ENCODE measurements at regions not wholly inside any gene's neighbourhood (a gene's known extent, or its start where the extent isn't known, plus 50 kb on each side); places are given as distances from the start of the nearest gene placed in this dataset.
A peak's percentile ranks its signal among the peaks of the same experiment; 100 is the strongest.

DNA sequence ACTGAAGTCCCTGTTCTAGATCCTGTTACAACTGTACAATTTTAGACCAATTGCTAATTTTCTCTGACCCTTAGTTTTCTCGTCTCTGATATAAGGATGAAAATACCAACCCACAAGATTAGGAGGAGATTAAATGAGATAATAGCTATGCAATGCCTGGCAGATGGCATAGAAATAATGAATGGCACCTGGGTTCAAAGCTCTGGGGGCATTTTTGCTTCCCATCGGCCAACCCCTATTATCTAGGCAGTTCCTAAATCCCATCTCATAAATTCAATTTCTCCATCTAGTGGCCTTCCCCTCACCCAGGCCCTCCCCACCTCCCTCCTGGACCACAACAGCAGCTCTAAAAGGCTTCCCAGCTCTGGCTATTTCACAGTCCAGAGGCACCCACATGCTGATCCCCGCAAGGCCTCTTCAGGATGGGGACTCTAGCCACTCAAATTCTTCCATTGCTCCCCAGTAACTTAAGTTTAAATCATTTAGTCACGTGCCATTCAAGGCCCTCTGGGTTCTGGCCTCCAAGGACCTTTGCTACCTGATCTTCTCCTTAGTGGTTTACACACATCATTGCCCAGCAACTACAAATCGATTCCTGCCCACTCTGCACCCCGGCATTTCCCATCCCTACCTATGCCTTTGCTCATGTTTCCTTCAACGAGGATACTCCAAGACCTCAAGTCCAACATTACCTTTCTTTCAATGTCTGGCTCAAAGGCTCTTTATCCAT lies 202.4 kb upstream of the KLF14 start:
- H3K9me3 ChIP-seq (ENCODE audit: insufficient read depth, low read length, severe bottlenecking): no peaks in the 10 kb centered on the region
- no peaks in the 10 kb centered on the region for H3K4me1 ChIP-seq (ENCODE audit: insufficient read depth, low read length)
- no peak overlapping the region for H3K4me3 ChIP-seq (ENCODE audit: low read depth in 1 of 2, low read length in 2 of 2)
- H3K9ac ChIP-seq (ENCODE audit: low read depth, low read length): no peak overlapping the region
- DNase-seq: no peak
- H3K36me3 ChIP-seq (ENCODE audit: insufficient read depth, low read length): peaks cover 64% of the 10 kb centered on the region
- no peak overlapping the region for H3K4me2 ChIP-seq (ENCODE audit: insufficient read depth, low read length)
- no peak for TF ChIP-seq EZH2 (IDR thresholded peaks at IDR 0.05; ENCODE audit: borderline replicate concordance, low read depth, low read length, severe bottlenecking)
- no peak overlapping the region for H2AFZ ChIP-seq (ENCODE audit: low read depth, low read length)
- H3K27me3 ChIP-seq (ENCODE audit: insufficient read depth, low read length, poor library complexity): no peaks in the 10 kb centered on the region
- no peak for ATAC-seq (ENCODE audit: insufficient read depth, low read depth)
- peaks cover 79% of the 10 kb centered on the region for H4K20me1 ChIP-seq (ENCODE audit: insufficient read depth, low read length)
- peaks cover 100% of the 10 kb centered on the region for H3K79me2 ChIP-seq (ENCODE audit: insufficient read depth, low read length)
- 0 out of 2 replicates have a peak overlapping the region, but pooled peaks have one; percentile 0 for H3K27ac ChIP-seq (ENCODE audit: low read length)

GRCh38 chr7:130937016-130937415 lies 203.0 kb upstream of the KLF14 start:
- Histone ChIP-seq H3K4me1 (ENCODE audit: insufficient read depth, low read length) (no peaks in the 10 kb centered on the region), H3K79me2 (ENCODE audit: insufficient read depth, low read length) (peaks cover 100% of the 10 kb centered on the region), H3K4me3 (ENCODE audit: low read depth in 1 of 2, low read length in 2 of 2) (no peak overlapping the region), H2AFZ (ENCODE audit: low read depth, low read length) (no peak overlapping the region), H3K27ac (ENCODE audit: low read length) (no peak overlapping the region), H3K9me3 (ENCODE audit: insufficient read depth, low read length, severe bottlenecking) (no peaks in the 10 kb centered on the region), H4K20me1 (ENCODE audit: insufficient read depth, low read length) (peaks cover 80% of the 10 kb centered on the region), H3K27me3 (ENCODE audit: insufficient read depth, low read length, poor library complexity) (no peaks in the 10 kb centered on the region), H3K4me2 (ENCODE audit: insufficient read depth, low read length) (no peak overlapping the region), H3K36me3 (ENCODE audit: insufficient read depth, low read length) (peaks cover 68% of the 10 kb centered on the region), H3K9ac (ENCODE audit: low read depth, low read length) (no peak overlapping the region)
- no peak for TF ChIP-seq EZH2 (IDR thresholded peaks at IDR 0.05; ENCODE audit: borderline replicate concordance, low read depth, low read length, severe bottlenecking)
- TF ChIP-seq, protein P1, sequence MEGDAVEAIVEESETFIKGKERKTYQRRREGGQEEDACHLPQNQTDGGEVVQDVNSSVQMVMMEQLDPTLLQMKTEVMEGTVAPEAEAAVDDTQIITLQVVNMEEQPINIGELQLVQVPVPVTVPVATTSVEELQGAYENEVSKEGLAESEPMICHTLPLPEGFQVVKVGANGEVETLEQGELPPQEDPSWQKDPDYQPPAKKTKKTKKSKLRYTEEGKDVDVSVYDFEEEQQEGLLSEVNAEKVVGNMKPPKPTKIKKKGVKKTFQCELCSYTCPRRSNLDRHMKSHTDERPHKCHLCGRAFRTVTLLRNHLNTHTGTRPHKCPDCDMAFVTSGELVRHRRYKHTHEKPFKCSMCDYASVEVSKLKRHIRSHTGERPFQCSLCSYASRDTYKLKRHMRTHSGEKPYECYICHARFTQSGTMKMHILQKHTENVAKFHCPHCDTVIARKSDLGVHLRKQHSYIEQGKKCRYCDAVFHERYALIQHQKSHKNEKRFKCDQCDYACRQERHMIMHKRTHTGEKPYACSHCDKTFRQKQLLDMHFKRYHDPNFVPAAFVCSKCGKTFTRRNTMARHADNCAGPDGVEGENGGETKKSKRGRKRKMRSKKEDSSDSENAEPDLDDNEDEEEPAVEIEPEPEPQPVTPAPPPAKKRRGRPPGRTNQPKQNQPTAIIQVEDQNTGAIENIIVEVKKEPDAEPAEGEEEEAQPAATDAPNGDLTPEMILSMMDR (IDR thresholded peaks at IDR 0.05; ENCODE audit: borderline replicate concordance, extremely low read depth, low read length, poor library complexity, severe bottlenecking): no peak
- DNase-seq (no peak), ATAC-seq (ENCODE audit: insufficient read depth, low read depth) (no peak)

- H3K4me3 ChIP-seq (ENCODE audit: low read depth in 1 of 2, low read length in 2 of 2): no peak overlapping the region
- H3K36me3 ChIP-seq (ENCODE audit: insufficient read depth, low read length): peaks cover 71% of the 10 kb centered on the region
- no peaks in the 10 kb centered on the region for H3K4me1 ChIP-seq (ENCODE audit: insufficient read depth, low read length)
Measured at GRCh38 chr7:130937830-130938229, 203.8 kb upstream of the KLF14 start.

DNA sequence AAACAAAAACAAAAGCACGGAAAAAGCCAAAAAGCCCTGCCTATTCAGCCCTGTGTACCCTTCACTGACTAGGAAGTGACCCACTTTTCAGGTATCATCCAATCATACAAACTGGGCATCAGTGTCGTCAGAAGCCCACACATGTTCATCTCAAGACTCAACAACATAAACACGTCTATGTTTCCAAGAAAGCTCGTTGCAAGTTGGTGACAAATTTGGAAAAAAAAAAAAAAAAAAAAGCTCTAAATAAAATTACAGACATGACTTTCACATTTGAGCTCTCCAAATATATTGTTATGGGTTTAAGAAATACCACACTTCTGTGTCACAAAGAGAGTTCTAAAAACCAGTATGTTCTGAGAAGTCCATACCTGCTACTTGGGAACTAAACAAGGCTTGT lies 204.7 kb upstream of the KLF14 start:
- H2AFZ ChIP-seq (ENCODE audit: low read depth, low read length): no peak overlapping the region
- no peak overlapping the region for H3K9ac ChIP-seq (ENCODE audit: low read depth, low read length)
- no peak overlapping the region for H3K4me2 ChIP-seq (ENCODE audit: insufficient read depth, low read length)
- no peaks in the 10 kb centered on the region for H3K9me3 ChIP-seq (ENCODE audit: insufficient read depth, low read length, severe bottlenecking)
- DNase-seq (no peak), ATAC-seq (ENCODE audit: insufficient read depth, low read depth) (no peak)
- peaks cover 71% of the 10 kb centered on the region for H3K36me3 ChIP-seq (ENCODE audit: insufficient read depth, low read length)
- H3K4me1 ChIP-seq (ENCODE audit: insufficient read depth, low read length): 0 out of 2 replicates have a peak, but pooled peaks cover 3% of the 10 kb centered on the region
- H3K79me2 ChIP-seq (ENCODE audit: insufficient read depth, low read length): peaks cover 100% of the 10 kb centered on the region
- H4K20me1 ChIP-seq (ENCODE audit: insufficient read depth, low read length): peaks cover 81% of the 10 kb centered on the region
- no peak for TF ChIP-seq EZH2 (IDR thresholded peaks at IDR 0.05; ENCODE audit: borderline replicate concordance, low read depth, low read length, severe bottlenecking)
- TF ChIP-seq, protein P1 (IDR thresholded peaks at IDR 0.05; ENCODE audit: borderline replicate concordance, extremely low read depth, low read length, poor library complexity, severe bottlenecking): no peak
- H3K27me3 ChIP-seq (ENCODE audit: insufficient read depth, low read length, poor library complexity): no peaks in the 10 kb centered on the region
- no peak overlapping the region for H3K4me3 ChIP-seq (ENCODE audit: low read depth in 1 of 2, low read length in 2 of 2)
- H3K27ac ChIP-seq (ENCODE audit: low read length): no peak overlapping the region

More at GRCh38 chr7:130937830-130938229, 203.8 kb upstream of the KLF14 start:
- H3K79me2 ChIP-seq (ENCODE audit: insufficient read depth, low read length): peaks cover 100% of the 10 kb centered on the region
- H3K27ac ChIP-seq (ENCODE audit: low read length): 0 out of 2 replicates have a peak overlapping the region, but pooled peaks have one; percentile 27
- TF ChIP-seq, protein P1 (IDR thresholded peaks at IDR 0.05; ENCODE audit: borderline replicate concordance, extremely low read depth, low read length, poor library complexity, severe bottlenecking): no peak
- no peak for TF ChIP-seq EZH2 (IDR thresholded peaks at IDR 0.05; ENCODE audit: borderline replicate concordance, low read depth, low read length, severe bottlenecking)
- H3K9me3 ChIP-seq (ENCODE audit: insufficient read depth, low read length, severe bottlenecking): no peaks in the 10 kb centered on the region
- H3K4me2 ChIP-seq (ENCODE audit: insufficient read depth, low read length): no peak overlapping the region
- no peak overlapping the region for H2AFZ ChIP-seq (ENCODE audit: low read depth, low read length)
- H4K20me1 ChIP-seq (ENCODE audit: insufficient read depth, low read length): peaks cover 81% of the 10 kb centered on the region
- H3K27me3 ChIP-seq (ENCODE audit: insufficient read depth, low read length, poor library complexity): no peaks in the 10 kb centered on the region
- no peak overlapping the region for H3K9ac ChIP-seq (ENCODE audit: low read depth, low read length)
- ATAC-seq (ENCODE audit: insufficient read depth, low read depth) (no peak), DNase-seq (no peak)
